ENCODE measurements at regions not wholly inside any gene's neighbourhood (a gene's known extent, or its start where the extent isn't known, plus 50 kb on each side); places are given as distances from the start of the nearest gene placed in this dataset.

- TF ChIP-seq, protein P1, sequence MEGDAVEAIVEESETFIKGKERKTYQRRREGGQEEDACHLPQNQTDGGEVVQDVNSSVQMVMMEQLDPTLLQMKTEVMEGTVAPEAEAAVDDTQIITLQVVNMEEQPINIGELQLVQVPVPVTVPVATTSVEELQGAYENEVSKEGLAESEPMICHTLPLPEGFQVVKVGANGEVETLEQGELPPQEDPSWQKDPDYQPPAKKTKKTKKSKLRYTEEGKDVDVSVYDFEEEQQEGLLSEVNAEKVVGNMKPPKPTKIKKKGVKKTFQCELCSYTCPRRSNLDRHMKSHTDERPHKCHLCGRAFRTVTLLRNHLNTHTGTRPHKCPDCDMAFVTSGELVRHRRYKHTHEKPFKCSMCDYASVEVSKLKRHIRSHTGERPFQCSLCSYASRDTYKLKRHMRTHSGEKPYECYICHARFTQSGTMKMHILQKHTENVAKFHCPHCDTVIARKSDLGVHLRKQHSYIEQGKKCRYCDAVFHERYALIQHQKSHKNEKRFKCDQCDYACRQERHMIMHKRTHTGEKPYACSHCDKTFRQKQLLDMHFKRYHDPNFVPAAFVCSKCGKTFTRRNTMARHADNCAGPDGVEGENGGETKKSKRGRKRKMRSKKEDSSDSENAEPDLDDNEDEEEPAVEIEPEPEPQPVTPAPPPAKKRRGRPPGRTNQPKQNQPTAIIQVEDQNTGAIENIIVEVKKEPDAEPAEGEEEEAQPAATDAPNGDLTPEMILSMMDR (conservative IDR thresholded peaks at IDR 0.05), result no peak
- no peak for TF ChIP-seq ZFX (IDR thresholded peaks at IDR 0.05)
These were observed 139.1 kb upstream of the FSTL4 start for GRCh38 chr5:133751421-133751820.
